ENCODE measurements at regions not wholly inside any gene's neighbourhood (a gene's known extent, or its start where the extent isn't known, plus 50 kb on each side); places are given as distances from the start of the nearest gene placed in this dataset.

DNA sequence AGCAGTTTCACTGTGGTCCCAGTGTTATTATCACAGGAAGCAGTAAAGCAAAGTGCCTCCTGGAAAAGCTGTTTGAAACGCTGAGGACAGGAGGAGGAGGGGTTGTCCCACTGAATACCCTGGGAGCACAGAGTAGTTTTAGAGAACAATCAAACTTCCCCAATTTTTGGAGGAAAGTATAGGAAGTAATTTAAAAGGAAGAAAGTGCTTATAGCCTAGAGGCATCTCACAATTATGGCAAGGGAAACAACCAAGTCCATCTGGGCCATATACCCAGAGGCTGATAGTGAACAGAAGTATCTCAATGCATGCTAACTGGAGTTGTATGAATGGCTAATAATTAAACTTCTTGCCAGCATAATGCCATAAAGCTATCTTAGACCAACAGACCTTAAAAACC is 137.2 kb upstream of the EPHA6 start:
- TF ChIP-seq, protein P1, sequence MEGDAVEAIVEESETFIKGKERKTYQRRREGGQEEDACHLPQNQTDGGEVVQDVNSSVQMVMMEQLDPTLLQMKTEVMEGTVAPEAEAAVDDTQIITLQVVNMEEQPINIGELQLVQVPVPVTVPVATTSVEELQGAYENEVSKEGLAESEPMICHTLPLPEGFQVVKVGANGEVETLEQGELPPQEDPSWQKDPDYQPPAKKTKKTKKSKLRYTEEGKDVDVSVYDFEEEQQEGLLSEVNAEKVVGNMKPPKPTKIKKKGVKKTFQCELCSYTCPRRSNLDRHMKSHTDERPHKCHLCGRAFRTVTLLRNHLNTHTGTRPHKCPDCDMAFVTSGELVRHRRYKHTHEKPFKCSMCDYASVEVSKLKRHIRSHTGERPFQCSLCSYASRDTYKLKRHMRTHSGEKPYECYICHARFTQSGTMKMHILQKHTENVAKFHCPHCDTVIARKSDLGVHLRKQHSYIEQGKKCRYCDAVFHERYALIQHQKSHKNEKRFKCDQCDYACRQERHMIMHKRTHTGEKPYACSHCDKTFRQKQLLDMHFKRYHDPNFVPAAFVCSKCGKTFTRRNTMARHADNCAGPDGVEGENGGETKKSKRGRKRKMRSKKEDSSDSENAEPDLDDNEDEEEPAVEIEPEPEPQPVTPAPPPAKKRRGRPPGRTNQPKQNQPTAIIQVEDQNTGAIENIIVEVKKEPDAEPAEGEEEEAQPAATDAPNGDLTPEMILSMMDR (IDR thresholded peaks at IDR 0.05): no peak
- no peaks in the 10 kb centered on the region for H3K9me3 ChIP-seq
- H3K27me3 ChIP-seq (replicated peaks; ENCODE audit: insufficient read depth): no peaks in the 10 kb centered on the region
- H3K4me1 ChIP-seq (ENCODE audit: control insufficient read depth in 1 of 2, low read depth in 2 of 2): no peaks in the 10 kb centered on the region
- no peak overlapping the region for H3K4me3 ChIP-seq
- no peak for DNase-seq (ENCODE audit: low spot score)
- no peaks in the 10 kb centered on the region for H3K36me3 ChIP-seq
- H3K27ac ChIP-seq: no peak overlapping the region
- ATAC-seq (ENCODE audit: insufficient number of reproducible peaks, low FRiP score, low read depth): no peak

DNA sequence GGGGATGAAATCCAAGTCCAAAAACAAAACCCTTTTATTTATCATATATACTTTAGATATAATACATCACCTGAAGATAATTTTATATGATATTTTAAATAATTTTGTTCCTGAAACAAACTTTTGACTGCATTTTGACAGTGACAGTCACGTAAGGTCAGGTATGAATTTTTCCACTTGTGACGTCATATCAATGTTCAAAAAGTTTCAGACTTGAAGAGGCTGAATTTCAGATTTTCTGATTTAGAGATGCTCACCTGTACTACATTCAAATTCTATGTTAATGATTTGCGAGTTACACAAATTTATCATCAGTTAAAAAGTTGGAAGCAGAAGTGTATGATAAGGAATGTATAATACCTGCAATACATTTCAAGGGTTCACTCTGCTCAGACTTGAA is 136.1 kb upstream of the EPHA6 start:
- Histone ChIP-seq H3K4me1 (ENCODE audit: control insufficient read depth in 1 of 2, low read depth in 2 of 2) (no peaks in the 10 kb centered on the region), H3K27ac (no peak overlapping the region), H3K36me3 (no peaks in the 10 kb centered on the region), H3K27me3 (replicated peaks; ENCODE audit: insufficient read depth) (no peaks in the 10 kb centered on the region), H3K9me3 (no peaks in the 10 kb centered on the region), H3K4me3 (no peak overlapping the region)
- TF ChIP-seq, protein P1 (IDR thresholded peaks at IDR 0.05): no peak
- no peak for DNase-seq (ENCODE audit: low spot score)
- ATAC-seq (ENCODE audit: insufficient number of reproducible peaks, low FRiP score, low read depth): no peak

DNA sequence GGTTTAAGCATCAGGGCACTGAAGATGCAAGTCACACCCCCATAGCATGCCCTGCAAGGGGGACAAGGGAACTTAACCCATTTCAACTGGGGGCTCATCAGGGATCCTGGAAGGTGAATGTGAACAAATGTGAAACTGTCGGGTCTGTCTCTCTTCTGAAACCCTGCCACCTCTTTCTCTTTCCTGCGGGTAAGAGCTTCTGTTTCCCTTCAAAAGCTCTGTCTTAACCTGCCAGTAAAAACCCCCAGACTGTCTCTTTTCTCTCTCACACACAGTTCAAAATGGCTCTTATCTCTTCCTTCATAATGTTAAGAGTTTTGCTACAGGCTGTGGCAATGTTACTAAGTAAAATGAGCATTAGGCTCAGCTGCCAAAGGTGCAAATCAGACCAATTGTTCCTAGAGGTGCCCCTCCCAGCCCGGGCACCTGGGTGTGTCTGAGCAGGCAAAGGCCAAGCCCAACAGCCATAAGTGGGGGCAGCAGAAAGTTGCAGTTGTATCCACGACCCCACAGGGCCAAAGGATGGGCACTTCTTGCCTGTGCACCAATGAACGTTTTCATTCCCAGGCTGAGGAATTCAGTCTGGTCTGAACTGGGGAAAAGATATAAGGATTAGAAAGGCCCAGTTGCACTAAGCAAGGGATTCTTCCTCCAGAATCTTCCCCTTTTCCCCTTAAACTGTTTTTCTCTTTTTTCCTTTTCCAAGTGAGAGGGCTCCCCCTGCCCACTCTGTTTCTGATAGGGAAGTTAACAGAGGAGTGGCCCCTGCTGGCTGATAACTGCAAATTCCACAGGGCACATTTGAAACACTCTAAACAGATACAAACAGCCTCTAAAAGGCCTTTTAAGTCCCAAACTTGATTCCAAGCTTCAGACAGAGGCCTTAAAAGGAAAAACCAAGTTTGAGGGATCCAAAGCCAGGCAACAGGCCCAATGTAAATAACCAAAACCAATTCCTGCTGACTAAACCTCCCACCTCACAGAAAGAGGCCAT is 113.8 kb upstream of the EPHA6 start:
- TF ChIP-seq, protein P1 (IDR thresholded peaks at IDR 0.05): no peak
- Histone ChIP-seq H3K4me3 (no peak overlapping the region), H3K36me3 (no peaks in the 10 kb centered on the region), H3K27me3 (replicated peaks; ENCODE audit: insufficient read depth) (no peaks in the 10 kb centered on the region), H3K27ac (no peak overlapping the region), H3K9me3 (no peaks in the 10 kb centered on the region), H3K4me1 (ENCODE audit: control insufficient read depth in 1 of 2, low read depth in 2 of 2) (no peaks in the 10 kb centered on the region)
- no peak for DNase-seq (ENCODE audit: low spot score)
- ATAC-seq (ENCODE audit: insufficient number of reproducible peaks, low FRiP score, low read depth): no peak

DNA sequence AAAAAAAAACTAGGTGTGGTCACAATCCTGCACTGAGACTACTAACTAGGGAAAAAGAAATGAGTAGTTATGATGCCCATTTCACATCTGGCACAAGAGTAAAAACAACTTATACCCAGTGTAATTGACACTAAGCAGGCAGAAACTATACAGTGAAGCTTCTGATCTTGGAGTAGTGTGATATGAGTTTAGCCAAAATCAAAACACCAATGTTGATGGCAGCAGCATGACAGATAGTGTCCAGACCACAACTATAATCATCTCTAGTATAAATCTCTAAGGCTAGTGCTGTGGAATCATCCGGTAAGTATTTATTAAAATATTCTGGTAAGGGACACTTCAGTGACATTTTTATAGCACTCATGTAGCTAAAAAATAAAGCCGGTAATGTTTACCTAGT is 108.5 kb upstream of the EPHA6 start:
- H3K9me3 ChIP-seq: no peaks in the 10 kb centered on the region
- H3K4me3 ChIP-seq: no peak overlapping the region
- TF ChIP-seq, protein P1 (IDR thresholded peaks at IDR 0.05): no peak
- no peaks in the 10 kb centered on the region for H3K27me3 ChIP-seq (replicated peaks; ENCODE audit: insufficient read depth)
- H3K4me1 ChIP-seq (ENCODE audit: control insufficient read depth in 1 of 2, low read depth in 2 of 2): no peaks in the 10 kb centered on the region
- no peaks in the 10 kb centered on the region for H3K36me3 ChIP-seq
- no peak overlapping the region for H3K27ac ChIP-seq
- no peak for DNase-seq (ENCODE audit: low spot score)
- no peak for ATAC-seq (ENCODE audit: insufficient number of reproducible peaks, low FRiP score, low read depth)

DNA sequence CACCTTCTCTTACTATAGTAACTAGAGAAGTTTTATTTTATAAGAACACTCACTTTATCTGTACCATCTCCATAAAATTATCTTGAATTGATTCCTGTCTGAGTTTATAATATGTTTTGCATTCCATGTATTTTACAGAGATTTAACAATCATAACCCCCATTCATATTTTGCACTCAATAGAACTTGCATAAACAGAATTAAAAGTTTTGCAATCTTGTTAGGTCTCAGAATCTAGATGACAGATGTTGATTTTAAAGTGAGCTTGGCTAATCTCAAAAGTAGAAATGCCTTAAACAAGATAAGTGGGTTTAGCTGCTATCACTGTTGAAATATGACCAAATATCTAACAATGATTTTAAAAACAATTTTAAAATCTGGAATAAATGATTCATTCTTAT is 107.9 kb upstream of the EPHA6 start:
- H3K36me3 ChIP-seq: no peaks in the 10 kb centered on the region
- no peak overlapping the region for H3K27ac ChIP-seq
- TF ChIP-seq, protein P1 (IDR thresholded peaks at IDR 0.05): no peak
- no peak for ATAC-seq (ENCODE audit: insufficient number of reproducible peaks, low FRiP score, low read depth)
- H3K27me3 ChIP-seq (replicated peaks; ENCODE audit: insufficient read depth): no peaks in the 10 kb centered on the region
- no peak for DNase-seq (ENCODE audit: low spot score)
- H3K9me3 ChIP-seq: no peaks in the 10 kb centered on the region
- no peaks in the 10 kb centered on the region for H3K4me1 ChIP-seq (ENCODE audit: control insufficient read depth in 1 of 2, low read depth in 2 of 2)
- H3K4me3 ChIP-seq: no peak overlapping the region
